SK-N-SH (cell line): ENCODE measurements at regions not wholly inside any gene's neighbourhood (a gene's known extent, or its start where the extent isn't known, plus 50 kb on each side); places are given as distances from the start of the nearest gene placed in this dataset.

ENCODE experiments used
- EZH2phosphoT487 ChIP-seq: fragments of 200-600 bp; sonication (generic); IDR thresholded peaks from 2 replicates; pipeline ENCODE4 v1.6.1; 2017; ENCODE audit warnings: low read depth, mixed run types, mild to moderate bottlenecking, antibody characterized with exemption, moderate library complexity, borderline replicate concordance
- POLR2AphosphoS5 ChIP-seq: IDR thresholded peaks from 2 replicates; pipeline ENCODE4 v1.6.1; 2012; ENCODE audit warnings: low read depth, low read length
- TF ChIP-seq, protein P1 (sequence below): IDR thresholded peaks from 2 replicates; pipeline ENCODE4 v1.4.0; 2012; ENCODE audit warnings: low read depth, borderline replicate concordance
- TF ChIP-seq, protein P2 (sequence below): IDR thresholded peaks from 2 replicates; pipeline ENCODE4 v1.4.0; 2012; ENCODE audit warnings: low read depth
- TF ChIP-seq, protein P3 (sequence below): IDR thresholded peaks from 2 replicates; pipeline ENCODE4 v1.6.1; 2012; ENCODE audit warnings: mild to moderate bottlenecking, low read depth, low read length, moderate library complexity

DNA sequence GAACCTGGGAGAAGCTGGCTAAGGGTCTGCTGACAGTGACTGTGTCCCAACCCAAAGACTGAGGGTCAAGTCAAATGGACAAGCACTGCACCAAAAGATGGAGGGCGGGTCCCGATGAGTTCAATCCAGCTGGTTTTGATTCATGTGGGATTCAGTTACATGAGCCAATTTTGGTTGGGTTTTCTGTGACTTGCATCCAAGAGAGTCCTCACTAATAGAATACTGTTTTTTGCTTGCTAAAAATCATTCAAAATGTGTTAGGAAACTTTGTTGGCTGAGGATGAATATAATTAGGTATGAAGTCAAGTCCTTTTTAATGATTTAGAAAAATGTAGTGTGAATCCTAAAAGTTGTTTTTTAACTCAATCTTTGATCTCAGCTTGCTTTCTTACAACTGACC, 323.8 kb upstream of the NOX3 start:
- TF ChIP-seq, protein P1, sequence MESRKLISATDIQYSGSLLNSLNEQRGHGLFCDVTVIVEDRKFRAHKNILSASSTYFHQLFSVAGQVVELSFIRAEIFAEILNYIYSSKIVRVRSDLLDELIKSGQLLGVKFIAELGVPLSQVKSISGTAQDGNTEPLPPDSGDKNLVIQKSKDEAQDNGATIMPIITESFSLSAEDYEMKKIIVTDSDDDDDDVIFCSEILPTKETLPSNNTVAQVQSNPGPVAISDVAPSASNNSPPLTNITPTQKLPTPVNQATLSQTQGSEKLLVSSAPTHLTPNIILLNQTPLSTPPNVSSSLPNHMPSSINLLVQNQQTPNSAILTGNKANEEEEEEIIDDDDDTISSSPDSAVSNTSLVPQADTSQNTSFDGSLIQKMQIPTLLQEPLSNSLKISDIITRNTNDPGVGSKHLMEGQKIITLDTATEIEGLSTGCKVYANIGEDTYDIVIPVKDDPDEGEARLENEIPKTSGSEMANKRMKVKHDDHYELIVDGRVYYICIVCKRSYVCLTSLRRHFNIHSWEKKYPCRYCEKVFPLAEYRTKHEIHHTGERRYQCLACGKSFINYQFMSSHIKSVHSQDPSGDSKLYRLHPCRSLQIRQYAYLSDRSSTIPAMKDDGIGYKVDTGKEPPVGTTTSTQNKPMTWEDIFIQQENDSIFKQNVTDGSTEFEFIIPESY, result no peak
- TF ChIP-seq POLR2AphosphoS5 (no peak), EZH2phosphoT487 (no peak)
- TF ChIP-seq, protein P2, sequence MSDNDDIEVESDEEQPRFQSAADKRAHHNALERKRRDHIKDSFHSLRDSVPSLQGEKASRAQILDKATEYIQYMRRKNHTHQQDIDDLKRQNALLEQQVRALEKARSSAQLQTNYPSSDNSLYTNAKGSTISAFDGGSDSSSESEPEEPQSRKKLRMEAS, result no peak
- TF ChIP-seq, protein P3, sequence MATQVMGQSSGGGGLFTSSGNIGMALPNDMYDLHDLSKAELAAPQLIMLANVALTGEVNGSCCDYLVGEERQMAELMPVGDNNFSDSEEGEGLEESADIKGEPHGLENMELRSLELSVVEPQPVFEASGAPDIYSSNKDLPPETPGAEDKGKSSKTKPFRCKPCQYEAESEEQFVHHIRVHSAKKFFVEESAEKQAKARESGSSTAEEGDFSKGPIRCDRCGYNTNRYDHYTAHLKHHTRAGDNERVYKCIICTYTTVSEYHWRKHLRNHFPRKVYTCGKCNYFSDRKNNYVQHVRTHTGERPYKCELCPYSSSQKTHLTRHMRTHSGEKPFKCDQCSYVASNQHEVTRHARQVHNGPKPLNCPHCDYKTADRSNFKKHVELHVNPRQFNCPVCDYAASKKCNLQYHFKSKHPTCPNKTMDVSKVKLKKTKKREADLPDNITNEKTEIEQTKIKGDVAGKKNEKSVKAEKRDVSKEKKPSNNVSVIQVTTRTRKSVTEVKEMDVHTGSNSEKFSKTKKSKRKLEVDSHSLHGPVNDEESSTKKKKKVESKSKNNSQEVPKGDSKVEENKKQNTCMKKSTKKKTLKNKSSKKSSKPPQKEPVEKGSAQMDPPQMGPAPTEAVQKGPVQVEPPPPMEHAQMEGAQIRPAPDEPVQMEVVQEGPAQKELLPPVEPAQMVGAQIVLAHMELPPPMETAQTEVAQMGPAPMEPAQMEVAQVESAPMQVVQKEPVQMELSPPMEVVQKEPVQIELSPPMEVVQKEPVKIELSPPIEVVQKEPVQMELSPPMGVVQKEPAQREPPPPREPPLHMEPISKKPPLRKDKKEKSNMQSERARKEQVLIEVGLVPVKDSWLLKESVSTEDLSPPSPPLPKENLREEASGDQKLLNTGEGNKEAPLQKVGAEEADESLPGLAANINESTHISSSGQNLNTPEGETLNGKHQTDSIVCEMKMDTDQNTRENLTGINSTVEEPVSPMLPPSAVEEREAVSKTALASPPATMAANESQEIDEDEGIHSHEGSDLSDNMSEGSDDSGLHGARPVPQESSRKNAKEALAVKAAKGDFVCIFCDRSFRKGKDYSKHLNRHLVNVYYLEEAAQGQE, result no peak
